ENCODE measurements at regions not wholly inside any gene's neighbourhood (a gene's known extent, or its start where the extent isn't known, plus 50 kb on each side); places are given as distances from the start of the nearest gene placed in this dataset.

DNA sequence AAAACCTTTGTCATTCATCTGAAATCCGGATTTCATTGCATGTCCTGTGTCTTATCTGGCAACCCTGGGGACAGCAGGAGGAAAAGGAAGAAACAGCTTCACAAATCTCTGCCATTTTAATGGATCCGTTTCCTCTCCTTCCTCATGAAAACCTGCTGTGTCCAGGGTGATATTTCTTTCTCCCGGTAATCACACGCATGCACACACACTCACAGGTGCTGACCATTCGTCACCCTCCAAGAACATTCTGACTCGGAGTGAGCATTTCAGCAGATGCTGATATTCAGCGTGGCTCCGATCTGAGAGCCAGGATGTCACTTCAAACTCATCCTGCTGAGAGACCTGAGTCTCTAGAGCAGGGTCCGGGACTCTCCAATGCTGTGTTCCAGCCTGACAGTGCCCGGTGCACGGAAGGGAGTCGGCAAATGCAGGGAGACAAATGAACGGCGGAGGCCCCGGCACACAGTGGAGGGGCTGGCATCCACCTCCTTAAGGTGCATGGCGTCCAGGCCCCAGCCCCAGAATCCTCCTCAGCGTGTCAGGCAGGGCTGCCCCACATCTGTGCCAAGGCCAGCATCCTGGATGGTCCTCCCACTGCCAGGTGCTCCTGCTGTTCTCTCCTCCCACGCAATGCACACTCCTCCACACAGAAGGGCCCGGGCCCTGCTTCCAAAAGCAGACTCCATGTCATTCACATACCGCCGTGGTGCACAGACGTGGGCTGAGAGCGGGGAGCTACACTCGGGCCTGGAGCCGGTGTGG is 70.7 kb downstream of the RBFOX3 start:
- DNase-seq = no peak

DNA sequence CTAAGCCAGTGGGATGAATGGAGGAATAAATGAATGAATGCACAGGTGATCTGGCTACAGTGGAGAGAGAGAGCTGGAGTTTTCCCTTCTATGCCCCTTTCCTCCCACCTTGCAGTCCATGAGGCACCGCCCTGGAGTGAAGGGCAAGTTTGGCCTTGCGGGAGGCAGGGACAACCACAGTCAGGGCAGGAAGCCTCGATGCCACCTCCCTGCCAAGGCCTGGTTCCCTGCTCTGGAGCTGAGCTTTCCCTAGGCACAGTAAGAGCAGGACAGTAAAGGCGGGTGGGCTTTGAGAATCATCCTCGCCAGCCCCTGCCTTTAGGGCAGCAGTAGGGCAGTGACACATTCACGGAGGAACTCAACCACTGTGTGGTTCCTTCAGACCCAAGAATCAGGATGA is 72.6 kb downstream of the RBFOX3 start:
- no peak for DNase-seq

DNA sequence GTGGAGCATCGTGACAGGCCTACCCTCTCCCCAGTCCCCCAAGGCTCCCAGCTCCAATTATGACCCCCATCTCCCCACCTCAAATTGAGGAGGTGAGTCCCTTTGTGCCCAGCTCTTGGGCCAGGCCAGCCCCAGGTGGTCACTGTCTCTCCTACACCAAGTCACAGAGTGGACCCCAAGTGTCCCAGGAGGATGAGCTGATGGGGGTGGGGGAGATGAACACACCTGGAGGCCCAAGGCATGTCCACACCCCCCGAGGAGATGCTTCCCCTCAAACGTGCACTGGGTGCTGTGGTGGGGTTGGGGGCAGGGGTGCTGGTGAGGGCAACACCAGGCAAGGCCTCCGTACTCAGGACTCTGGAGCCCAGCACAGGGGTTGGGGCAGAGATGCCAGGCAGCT is 73.2 kb downstream of the RBFOX3 start:
- DNase-seq = no peak

- DNase-seq = no peak
Measured at GRCh38 chr17:79537061-79537460, 73.8 kb downstream of the RBFOX3 start.

DNA sequence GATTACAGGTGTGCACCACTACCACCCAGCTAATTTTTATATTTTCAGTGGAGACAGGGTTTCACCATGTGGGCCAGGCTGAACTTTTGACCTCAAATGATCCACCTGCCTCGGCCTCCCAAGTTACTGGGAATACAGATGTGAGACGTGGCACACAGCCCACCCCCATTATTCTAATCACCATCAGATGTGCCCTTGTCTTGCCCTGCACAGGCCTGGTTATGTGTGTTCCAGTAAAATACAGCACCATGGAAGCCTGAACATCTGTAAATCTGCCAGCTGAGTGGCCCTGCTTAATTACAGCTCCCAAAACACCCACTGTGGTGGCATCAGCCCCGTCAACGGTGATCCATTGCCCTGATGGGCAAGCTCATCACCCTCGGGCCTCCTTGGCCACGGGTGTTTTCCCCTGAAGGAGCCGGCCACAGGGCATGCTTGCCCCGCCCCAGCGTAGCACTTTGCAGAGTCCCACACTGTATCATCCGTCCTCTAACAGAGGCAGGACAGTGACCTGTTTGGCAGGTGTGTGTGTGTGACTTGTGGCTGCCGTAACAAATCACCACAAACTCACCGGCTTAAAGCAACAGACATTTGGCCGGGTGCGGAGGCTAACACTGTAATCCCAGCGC is 74.5 kb downstream of the RBFOX3 start:
- DNase-seq = no peak

- DNase-seq = no peak
Measured at GRCh38 chr17:79535728-79536025, 75.2 kb downstream of the RBFOX3 start.

DNA sequence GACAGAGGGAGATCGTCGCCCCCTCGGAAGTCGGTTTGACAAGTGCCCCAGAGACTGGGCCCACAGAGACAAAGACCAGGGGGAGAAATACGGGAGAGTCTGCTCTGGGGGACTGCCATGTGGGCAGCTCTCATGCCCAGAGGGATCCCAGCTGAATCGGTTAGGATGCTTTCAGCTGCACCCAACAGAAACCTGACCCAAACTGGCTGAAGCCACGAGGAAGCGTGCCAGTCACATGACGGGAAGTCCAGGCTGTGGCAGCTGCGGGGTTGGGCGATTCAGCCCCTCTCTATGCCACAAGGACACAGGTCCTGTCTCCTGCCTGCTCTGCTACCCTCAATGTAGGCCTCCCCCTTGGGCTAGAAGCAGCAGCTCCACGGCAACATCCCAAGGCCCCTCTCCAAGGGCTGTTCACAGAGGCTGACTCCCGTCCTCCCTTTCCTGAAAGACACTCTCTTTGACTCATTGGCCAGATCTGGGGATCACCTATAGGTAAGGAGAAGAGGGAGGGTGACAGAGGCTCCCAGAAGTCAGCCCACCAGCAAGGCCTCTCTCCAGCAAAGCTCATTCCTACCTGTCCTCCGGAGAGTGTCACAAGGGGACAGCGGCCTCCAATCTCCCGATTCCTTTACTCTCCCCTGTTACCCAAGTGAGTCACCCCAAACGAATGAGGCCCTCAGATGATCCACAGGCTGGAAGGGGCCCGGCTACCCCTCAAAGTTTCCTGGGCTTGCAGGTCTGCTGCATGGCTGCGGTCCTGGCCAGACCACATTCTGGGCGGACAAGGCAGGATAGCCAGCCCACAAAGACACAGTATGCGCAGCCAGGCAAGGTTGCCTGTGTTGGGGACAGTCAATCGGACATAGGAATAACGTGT is 75.8 kb downstream of the RBFOX3 start:
- DNase-seq = no peak

GRCh38 chr17:79534111-79534510 is 76.7 kb downstream of the RBFOX3 start:
- no peak for DNase-seq

GRCh38 chr17:79533116-79533515 is 77.7 kb downstream of the RBFOX3 start:
- DNase-seq = no peak

DNA sequence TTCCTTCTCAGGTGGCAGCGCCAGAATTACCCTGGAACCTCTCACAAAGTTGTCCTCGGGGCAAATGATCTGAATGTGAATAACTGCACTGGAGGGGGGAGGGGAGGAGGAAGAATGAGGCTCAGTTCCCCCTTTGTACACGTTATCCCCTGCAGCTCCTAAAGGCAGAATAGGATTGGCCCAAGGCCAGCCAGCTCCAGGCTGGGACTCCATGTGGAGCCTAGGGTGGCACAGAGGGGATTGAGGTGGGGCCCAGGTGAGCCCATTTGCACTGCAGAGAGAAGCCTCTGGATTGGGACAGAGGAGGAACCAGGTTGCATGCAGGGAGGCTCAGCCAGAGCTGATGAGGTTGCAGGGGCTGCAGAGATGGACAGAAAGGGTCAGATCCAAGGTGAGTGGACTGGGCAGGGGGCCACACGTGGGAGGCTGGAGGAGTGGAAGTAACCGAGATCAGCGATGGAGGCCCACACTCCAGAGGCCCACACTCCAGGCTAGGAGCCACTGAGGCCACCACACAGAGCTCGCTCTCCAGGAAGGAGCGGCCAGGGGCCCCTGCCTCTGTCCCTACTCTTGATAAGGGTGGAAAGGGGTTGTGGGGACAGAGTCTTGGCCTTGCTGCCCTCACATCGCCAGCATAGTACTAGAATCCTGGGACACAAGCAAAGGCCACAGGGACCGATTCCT is 78.6 kb downstream of the RBFOX3 start:
- no peak for DNase-seq

DNA sequence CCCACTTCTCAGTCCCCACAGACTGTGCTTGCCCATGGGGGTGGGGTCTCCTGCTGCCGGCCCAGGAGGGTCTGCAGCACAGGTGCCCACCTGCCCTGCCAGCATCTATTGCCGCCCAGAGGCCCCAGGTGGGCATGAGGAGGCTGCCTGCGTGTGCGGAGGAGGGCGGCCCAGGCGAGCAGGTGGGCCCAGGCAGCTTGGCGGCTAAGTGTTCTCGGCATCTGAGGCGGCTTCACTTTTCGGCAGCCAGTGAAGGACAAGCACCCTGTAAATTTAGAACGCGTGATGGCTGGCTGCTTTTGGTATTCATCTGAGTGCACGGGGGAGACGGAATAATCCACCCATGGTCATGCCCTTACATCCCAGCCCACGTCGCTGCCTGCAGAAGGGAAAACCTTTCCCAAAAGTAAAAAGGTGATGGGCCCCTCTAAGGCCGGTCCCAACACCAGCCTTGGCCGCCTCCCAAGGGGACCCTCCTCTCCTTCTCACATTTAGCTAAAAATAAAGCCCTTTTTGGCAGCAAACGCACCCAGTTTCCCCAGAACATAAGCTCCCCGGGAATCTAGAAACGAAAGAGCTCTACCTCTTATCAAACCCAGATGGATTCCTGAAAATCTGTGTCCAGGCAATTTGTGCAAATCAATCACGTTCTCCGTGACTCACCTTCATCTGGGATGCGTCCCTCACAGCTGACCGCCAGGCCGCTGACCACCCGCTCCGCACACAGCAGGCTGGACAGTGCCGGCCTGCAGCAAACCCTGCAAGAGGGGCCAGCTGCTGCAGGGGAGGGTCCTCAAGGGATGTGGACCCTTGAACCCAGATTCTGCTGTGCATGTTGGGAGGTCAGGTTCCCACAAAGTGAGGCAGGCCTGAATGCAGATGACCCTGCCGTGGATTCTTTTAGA is 79.4 kb downstream of the RBFOX3 start:
- DNase-seq = no peak

GRCh38 chr17:79530361-79531105 is 80.3 kb downstream of the RBFOX3 start:
- no peak for DNase-seq

DNA sequence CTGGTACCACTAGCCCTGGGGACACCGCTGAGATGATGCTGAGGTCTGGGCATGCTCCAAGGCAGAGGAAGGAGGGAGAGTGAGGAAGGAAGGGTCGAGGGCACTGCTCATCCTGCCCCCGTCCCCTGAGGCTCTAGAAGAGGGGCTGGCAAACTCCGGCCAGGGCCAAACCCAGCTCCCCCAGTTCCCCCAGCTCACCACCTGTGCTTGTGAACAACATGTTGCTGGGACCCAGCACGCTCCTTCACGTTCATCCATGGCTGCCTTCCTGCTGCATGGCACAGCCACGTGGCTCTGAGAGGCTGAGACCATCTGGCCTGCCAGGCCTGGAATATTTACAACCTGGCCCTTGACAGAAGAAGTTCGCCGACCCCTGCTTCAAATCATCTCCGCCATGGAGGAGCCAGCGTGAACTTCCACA is 81.2 kb downstream of the RBFOX3 start:
- no peak for DNase-seq

GRCh38 chr17:79528592-79529125 is 82.2 kb downstream of the RBFOX3 start:
- no peak for DNase-seq

GRCh38 chr17:79527306-79527705 is 83.5 kb downstream of the RBFOX3 start:
- no peak for DNase-seq

DNA sequence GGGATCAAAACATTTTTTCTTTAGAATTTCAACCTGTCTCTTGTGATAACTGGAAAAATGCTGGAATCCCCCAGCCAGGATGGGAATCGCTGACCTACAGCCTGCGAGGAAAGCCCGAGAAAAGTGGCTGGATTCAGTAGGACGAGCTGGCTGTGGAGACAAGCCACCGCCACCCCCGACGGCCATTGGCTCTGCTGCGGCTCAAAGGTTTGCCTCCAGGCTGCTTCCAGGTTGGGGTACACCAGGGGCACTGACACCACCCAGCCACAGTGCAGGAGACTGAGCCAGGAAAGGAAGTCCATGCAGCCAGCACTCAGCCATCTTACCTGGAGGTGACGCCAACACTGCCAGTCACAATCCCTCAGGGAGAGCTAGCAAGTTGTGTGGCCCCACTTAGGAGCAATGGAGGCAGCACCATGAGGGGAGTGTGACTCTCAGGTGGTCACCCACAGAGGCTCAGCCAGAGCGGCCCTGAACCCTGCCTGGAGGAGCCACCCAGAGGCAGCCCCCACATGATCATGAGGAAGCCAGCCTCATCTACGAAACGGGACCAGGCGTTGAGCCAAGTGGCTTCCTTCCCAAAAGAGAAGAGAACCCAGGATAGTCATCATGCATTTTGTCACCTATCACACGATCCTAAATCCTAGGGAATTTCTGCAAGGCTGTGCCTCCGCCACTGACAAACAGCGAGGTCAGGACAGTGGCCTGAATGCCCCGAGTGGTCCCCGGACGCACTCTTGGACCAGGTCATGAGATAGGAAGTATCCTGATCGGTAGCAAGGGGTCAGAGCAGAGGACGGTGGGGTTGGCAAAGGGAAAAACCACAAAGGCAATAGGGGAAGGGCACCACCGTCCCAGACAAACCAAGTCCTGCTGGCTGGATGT is 84.8 kb downstream of the RBFOX3 start:
- DNase-seq = no peak

DNA sequence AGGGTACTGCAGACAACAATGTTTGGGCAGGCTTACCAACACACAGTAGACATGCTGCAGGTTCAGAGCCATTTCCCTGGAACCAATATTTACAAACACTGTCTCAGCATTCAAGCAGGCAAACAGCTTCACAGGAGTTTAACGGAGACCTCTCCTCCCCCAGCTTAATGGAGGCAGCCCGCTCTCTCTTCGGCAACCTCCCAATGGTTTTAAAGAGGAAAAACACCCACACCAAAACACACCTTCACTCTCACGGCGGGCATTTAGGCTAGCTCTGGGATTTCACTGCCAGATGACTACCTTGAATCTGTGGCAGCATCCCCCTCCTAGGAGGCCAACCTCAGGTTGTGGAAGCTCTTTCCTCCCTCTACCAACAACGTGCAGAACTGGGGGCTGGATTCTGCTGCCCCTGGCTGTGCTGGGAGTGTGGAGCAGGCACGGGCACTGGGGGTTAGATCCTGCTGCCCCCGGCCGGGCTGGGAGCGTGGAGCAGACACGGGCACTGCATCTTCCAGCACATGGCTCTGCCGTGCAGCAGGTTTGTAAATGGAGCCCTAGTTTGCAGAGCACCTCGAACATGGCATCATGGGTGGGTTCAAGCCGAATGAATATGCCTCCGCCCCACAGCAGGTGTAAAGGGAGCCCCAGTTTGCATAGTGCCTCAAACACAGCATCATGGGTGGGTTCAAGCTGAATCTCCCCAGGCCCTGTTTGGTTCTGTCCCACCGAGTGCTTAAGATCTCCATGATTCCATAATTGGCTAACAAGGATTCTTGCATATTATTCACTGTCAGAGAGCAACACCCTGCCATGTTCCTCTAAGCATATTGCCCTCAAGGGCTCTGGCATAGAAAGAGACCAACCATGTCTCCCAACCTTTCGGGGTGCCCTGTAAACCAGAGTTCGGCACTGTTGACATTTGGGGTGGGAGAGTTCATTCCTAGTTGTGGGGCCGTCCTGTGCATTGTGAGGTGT is 86.4 kb downstream of the RBFOX3 start:
- DNase-seq = no peak

DNA sequence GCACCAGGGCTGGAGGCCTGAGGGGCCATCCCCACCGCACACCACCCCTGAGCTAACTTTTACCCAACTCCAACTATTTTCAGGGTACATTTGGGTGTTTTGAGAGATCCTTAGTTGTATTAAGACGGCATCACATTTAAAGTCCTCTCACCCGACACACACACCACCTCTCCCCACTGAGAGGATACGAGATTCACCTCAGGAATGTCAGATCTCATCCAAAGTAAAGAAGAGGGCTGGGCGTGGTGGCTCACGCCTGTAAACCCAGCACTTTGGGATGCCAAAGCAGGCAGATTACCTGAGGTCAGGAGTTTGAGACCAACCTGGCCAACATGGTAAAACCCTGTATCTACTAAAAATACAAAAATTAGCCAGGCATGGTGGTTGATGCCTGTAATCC is 88.4 kb downstream of the RBFOX3 start:
- no peak for DNase-seq

- DNase-seq = no peak
Measured at GRCh38 chr17:79521225-79521624, 89.6 kb downstream of the RBFOX3 start.
